GM21529 (cell line): ENCODE measurements at regions not wholly inside any gene's neighbourhood (a gene's known extent, or its start where the extent isn't known, plus 50 kb on each side); places are given as distances from the start of the nearest gene placed in this dataset.

Experiments
- ATAC-seq: cut with Tn5 transposase; IDR thresholded peaks from one replicate; pipeline ENCODE4 v1.9.1; 2021; ENCODE audit not compliant: unreplicated experiment

GRCh38 chr12:124418156-124418555 is 123.3 kb downstream of the RFLNA start:
- ATAC-seq = no peak

GRCh38 chr12:124416516-124417395 is 121.9 kb downstream of the RFLNA start:
- no peak for ATAC-seq

GRCh38 chr12:124415064-124415463 is 120.2 kb downstream of the RFLNA start:
- no peak for ATAC-seq

GRCh38 chr12:124413915-124414314 is 119.0 kb downstream of the RFLNA start:
- no peak for ATAC-seq

- no peak for ATAC-seq
These were observed 118.5 kb downstream of the RFLNA start for GRCh38 chr12:124413401-124413800.

- ATAC-seq = no peak
These were observed 117.7 kb downstream of the RFLNA start for GRCh38 chr12:124412646-124413015.

GRCh38 chr12:124411953-124412645 is 117.2 kb downstream of the RFLNA start:
- ATAC-seq = no peak

GRCh38 chr12:124411281-124411878 is 116.5 kb downstream of the RFLNA start:
- ATAC-seq = no peak

- ATAC-seq = no peak
These were observed 115.7 kb downstream of the RFLNA start for GRCh38 chr12:124410354-124411175.

GRCh38 chr12:124408822-124409517 is 114.1 kb downstream of the RFLNA start:
- ATAC-seq = no peak

GRCh38 chr12:124407074-124407473 is 112.2 kb downstream of the RFLNA start:
- no peak for ATAC-seq

GRCh38 chr12:124406043-124406442 is 111.2 kb downstream of the RFLNA start:
- ATAC-seq = no peak

- ATAC-seq = no peak
These were observed 110.7 kb downstream of the RFLNA start for GRCh38 chr12:124405592-124405991.

- no peak for ATAC-seq
These were observed 110.3 kb downstream of the RFLNA start for GRCh38 chr12:124405151-124405550.

- ATAC-seq = no peak
These were observed 109.4 kb downstream of the RFLNA start for GRCh38 chr12:124404162-124404784.

GRCh38 chr12:124403273-124403672 is 108.4 kb downstream of the RFLNA start:
- no peak for ATAC-seq

GRCh38 chr12:124402248-124403066 is 107.6 kb downstream of the RFLNA start:
- no peak for ATAC-seq

GRCh38 chr12:124401704-124402221 is 106.9 kb downstream of the RFLNA start:
- no peak for ATAC-seq

- no peak for ATAC-seq
These were observed 105.2 kb downstream of the RFLNA start for GRCh38 chr12:124400124-124400523.
